HepG2 (cell line): ENCODE measurements at regions not wholly inside any gene's neighbourhood (a gene's known extent, or its start where the extent isn't known, plus 50 kb on each side); places are given as distances from the start of the nearest gene placed in this dataset.

ENCODE experiments used
- ATAC-seq: fragments of 200-7000 bp; cut with Tn5 transposase; 3 replicates; pipeline ENCODE4 v1.9.1; 2020; ENCODE audit warnings: mild to moderate bottlenecking, moderate library complexity
- BruUV-seq: library from RNA; stranded (reverse); fragments of 400-500 nt; replicated peaks from 2 replicates; lab custom pipeline; 2021; lab: Mats Ljungman, UMichigan
- CTCF ChIA-PET: fragments of 300-600 bp; formaldehyde crosslinking; extraction: SDS; loops from one replicate; lab custom pipeline; 2021; ENCODE audit warnings: low total read pairs, inconsistent platforms, low intra/inter-chr PET ratio; lab: Yijun Ruan, JAX
- POLR2A ChIA-PET: fragments of 350-600 bp; sonication (Branson Sonifier 250); formaldehyde crosslinking; loops from one replicate; lab custom pipeline; 2020; ENCODE audit warnings: antibody characterized with exemption, inconsistent platforms; lab: Yijun Ruan, JAX
- DNase-seq: peaks from one replicate; pipeline ENCODE4 v3.0.0-alpha.2; 2015; ENCODE audit warnings: low spot score
- FAIRE-seq: peaks from 3 replicates; lab custom pipeline; 2011; peaks lifted over from hg19 to GRCh38; lab: Jason Lieb, UNC
- H2AFZ ChIP-seq: one replicate; pipeline ENCODE4 v1.6.1; 2011; ENCODE audit warnings: low read length, inconsistent platforms
- H3K27ac ChIP-seq: fragments of 300-600 bp; 3 replicates; pipeline ENCODE4 v1.8.0; 2011; ENCODE audit warnings: mixed run types, mild to moderate bottlenecking, mixed read lengths, low read length, inconsistent platforms; ENCODE audit not compliant: insufficient read depth; ENCODE audit errors: extremely low read length
- H3K27me3 ChIP-seq, 2 experiments: fragments of 200-600 bp in 1 of 2; 2 replicates in 1 of 2; 3 replicates in 1 of 2; pipeline versions ENCODE4 v1.6.0 to v1.8.0; 2011; ENCODE audit warnings: low read length in 2 of 2, mild to moderate bottlenecking in 2 of 2, moderate library complexity in 2 of 2, inconsistent platforms in 1 of 2; ENCODE audit not compliant: insufficient read depth in 2 of 2, control insufficient read depth in 1 of 2
- H3K36me3 ChIP-seq, 2 experiments: fragments of 200-600 bp in 1 of 2; replicated peaks in 1 of 2; 2 replicates in 1 of 2; 3 replicates in 1 of 2; pipeline versions ENCODE4 v1.5.1 to v1.8.0; 2011; ENCODE audit warnings: low read length in 2 of 2, inconsistent platforms in 1 of 2; ENCODE audit not compliant: insufficient read depth in 2 of 2, control insufficient read depth in 1 of 2
- H3K4me1 ChIP-seq: 2 replicates; pipeline ENCODE4 v1.5.1; 2012; ENCODE audit warnings: low read length, inconsistent platforms; ENCODE audit not compliant: insufficient read depth
- H3K4me2 ChIP-seq: 2 replicates; pipeline ENCODE4 v1.6.0; 2011; ENCODE audit warnings: low read depth, low read length, inconsistent platforms
- H3K4me3 ChIP-seq, 3 experiments: fragments of 200-600 bp in 1 of 3; sonication (generic), shearing (Covaris generic) in 1 of 3; replicated peaks in 1 of 3; 2 replicates each; pipeline ENCODE4 v1.5.1; 2011 to 2016; ENCODE audit warnings: low read length in 3 of 3, inconsistent platforms in 2 of 3, low read depth in 2 of 3, mild to moderate bottlenecking in 2 of 3, control low read depth in 1 of 3, mixed read lengths in 1 of 3; ENCODE audit not compliant: insufficient read depth in 1 of 3
- H3K79me2 ChIP-seq: one replicate; pipeline ENCODE4 v1.6.1; 2011; ENCODE audit warnings: low read length, inconsistent platforms; ENCODE audit not compliant: insufficient read depth
- H3K9ac ChIP-seq: 2 replicates; pipeline ENCODE4 v1.6.0; 2011; ENCODE audit warnings: mild to moderate bottlenecking, low read depth, low read length, inconsistent platforms; ENCODE audit not compliant: insufficient read depth
- H3K9me3 ChIP-seq: 2 replicates; pipeline ENCODE4 v1.5.1; 2012; ENCODE audit warnings: mild to moderate bottlenecking, low read length
- H4K20me1 ChIP-seq: 2 replicates; pipeline ENCODE4 v1.6.0; 2011; ENCODE audit warnings: inconsistent platforms, mild to moderate bottlenecking, low read length, moderate library complexity; ENCODE audit not compliant: insufficient read depth
- MAFK ChIP-seq, 2 experiments: IDR thresholded peaks in 1 of 2; conservative IDR thresholded peaks in 1 of 2; 2 replicates each; pipeline ENCODE4 v1.6.1; 2011; ENCODE audit warnings: improper control_type of control experiment in 2 of 2, low read length in 2 of 2
- TRIM22 ChIP-seq: fragments of 450-650 bp; IDR thresholded peaks from 2 replicates; pipeline ENCODE4 v1.6.1; 2017
- ZNF800 ChIP-seq: sonication (generic); formaldehyde crosslinking; IDR thresholded peaks from 2 replicates; pipeline ENCODE4 v1.4.0; 2020; ENCODE audit warnings: missing genetic modification reagents
- WGBS: methylation state at CpG from one replicate; pipeline ENCODE4 v1.1.6; 2017; ENCODE audit warnings: low lambda C conversion rate; 5-methylcytosine and 5-hydroxymethylcytosine counted together
- in situ Hi-C: cut with HindIII; loops from 2 replicates; pipeline ENCODE4 v1.10.0; 2017; ENCODE audit warnings: low pct_unique_long_range_greater_than_20kb; ENCODE audit not compliant: extremely low pct_ligation_motif_present
- intact Hi-C: fragments of 100-400 bp; cut with micrococcal nuclease; formaldehyde crosslinking; loops from one replicate; pipeline ENCODE4 v1.10.0; 2022; ENCODE audit not compliant: unreplicated experiment

- in situ Hi-C loops, result loop anchor here (25.0 kb wide), 1 partner anchor 1202 kb away; no protein-coding TSS in a partner anchor
These were observed 1158.6 kb upstream of the CDH6 start for GRCh38 chr5:30034870-30035269.

GRCh38 chr5:30030101-30030500 lies 1163.4 kb upstream of the CDH6 start:
- Histone ChIP-seq H2AFZ (no peak overlapping the region), H3K4me2 (no peak overlapping the region), H3K9ac (no peak overlapping the region), H3K4me1 (no peaks in the 10 kb centered on the region), H3K4me3 (no peak overlapping the region), H3K36me3 (no peaks in the 10 kb centered on the region), H3K27me3 (no peaks in the 10 kb centered on the region), H3K9me3 (no peaks in the 10 kb centered on the region), H3K27ac (no peak overlapping the region), H3K79me2 (no peaks in the 10 kb centered on the region), H4K20me1 (no peaks in the 10 kb centered on the region)
- no peak for TF ChIP-seq TRIM22
- 0% methylated on average over 2 of the region's 2 CpGs for WGBS
- BruUV-seq, result no TSS peak
- ATAC-seq, result no peak
- FAIRE-seq, result no peak
- intact Hi-C loops, result loop anchor here (10.0 kb wide), 1 partner anchor 995 kb away; no protein-coding TSS in a partner anchor
- DNase-seq, result no peak
- POLR2A ChIA-PET, result no interaction called here
- in situ Hi-C loops, result loop anchor here (25.0 kb wide), 1 partner anchor 1207 kb away; no protein-coding TSS in a partner anchor
- CTCF ChIA-PET, result no interaction called here

More at GRCh38 chr5:30034870-30035269, 1158.6 kb upstream of the CDH6 start:
- ChIA-PET CTCF (no interaction called here), POLR2A (no interaction called here)
- BruUV-seq, result no TSS peak
- no peak overlapping the region for H3K4me3 ChIP-seq
- H3K4me2 ChIP-seq, result no peak overlapping the region
- H3K79me2 ChIP-seq, result no peaks in the 10 kb centered on the region
- H3K9ac ChIP-seq, result no peak overlapping the region
- no peak overlapping the region for H2AFZ ChIP-seq
- no peaks in the 10 kb centered on the region for H4K20me1 ChIP-seq
- no peaks in the 10 kb centered on the region for H3K36me3 ChIP-seq
- no peak for DNase-seq
- ATAC-seq, result no peak
- no peak for FAIRE-seq
- intact Hi-C loops, result loop anchor here (10.0 kb wide), 1 partner anchor 990 kb away; no protein-coding TSS in a partner anchor
- 0% methylated on average over 2 of the region's 2 CpGs for WGBS
- H3K27ac ChIP-seq, result no peak overlapping the region
- no peaks in the 10 kb centered on the region for H3K4me1 ChIP-seq
- peak in 1 of 2 experiments; percentile 8; a peak in 1 of 4 replicates for TF ChIP-seq MAFK (conservative IDR thresholded peaks at IDR 0.05 in 1 of 2, IDR thresholded peaks at IDR 0.05 in 1 of 2; ENCODE audit: low read length in 2 of 2)
- no peak for TF ChIP-seq ZNF800 (CRISPR knock-in tag)
- H3K27me3 ChIP-seq, result no peaks in the 10 kb centered on the region
- H3K9me3 ChIP-seq, result no peaks in the 10 kb centered on the region
